Parathyroid adenoma (tissue), 2 donors: ENCODE measurements at regions not wholly inside any gene's neighbourhood (a gene's known extent, or its start where the extent isn't known, plus 50 kb on each side); places are given as distances from the start of the nearest gene placed in this dataset.

ENCODE experiments used
- H2AFZ ChIP-seq: fragments of 300-600 bp; sonication (generic); one replicate; pipeline ENCODE4 v1.7.0; 2017; ENCODE audit warnings: antibody characterized with exemption, mild to moderate bottlenecking
- H3K27ac ChIP-seq: fragments of 300-600 bp; sonication (generic); one replicate; pipeline ENCODE4 v1.7.0; 2017
- H3K27me3 ChIP-seq: fragments of 300-600 bp; sonication (generic); one replicate; pipeline ENCODE4 v1.7.0; 2017; ENCODE audit warnings: low read length; ENCODE audit not compliant: control insufficient read depth, insufficient read depth
- H3K36me3 ChIP-seq: fragments of 300-600 bp; sonication (generic); one replicate; pipeline ENCODE4 v1.7.0; 2017; ENCODE audit warnings: low read length; ENCODE audit not compliant: control insufficient read depth, insufficient read depth
- H3K4me1 ChIP-seq: fragments of 300-600 bp; sonication (generic); one replicate; pipeline ENCODE4 v1.7.0; 2017; ENCODE audit warnings: control low read depth
- H3K4me2 ChIP-seq: fragments of 300-600 bp; sonication (generic); one replicate; pipeline ENCODE4 v1.7.0; 2017; ENCODE audit warnings: low read length
- H3K4me3 ChIP-seq: fragments of 300-600 bp; sonication (generic); one replicate; pipeline ENCODE4 v1.7.0; 2017; ENCODE audit warnings: low read depth, low read length
- H3K79me2 ChIP-seq: fragments of 300-600 bp; sonication (generic); one replicate; pipeline ENCODE4 v1.7.0; 2017; ENCODE audit warnings: control low read depth
- H3K9ac ChIP-seq: fragments of 300-600 bp; sonication (generic); one replicate; pipeline ENCODE4 v1.7.0; 2017; ENCODE audit warnings: mild to moderate bottlenecking
- H3K9me3 ChIP-seq: fragments of 300-600 bp; sonication (generic); one replicate; pipeline ENCODE4 v1.7.0; 2017; ENCODE audit warnings: low read length; ENCODE audit not compliant: control insufficient read depth
- TF ChIP-seq, protein P1 (sequence below): fragments of 300-600 bp; sonication (generic); IDR thresholded peaks from one replicate; pipeline ENCODE4 v1.7.0; 2017; ENCODE audit warnings: antibody characterized with exemption, mild to moderate bottlenecking
- donor health status: primary hyperparathyroidism.

DNA sequence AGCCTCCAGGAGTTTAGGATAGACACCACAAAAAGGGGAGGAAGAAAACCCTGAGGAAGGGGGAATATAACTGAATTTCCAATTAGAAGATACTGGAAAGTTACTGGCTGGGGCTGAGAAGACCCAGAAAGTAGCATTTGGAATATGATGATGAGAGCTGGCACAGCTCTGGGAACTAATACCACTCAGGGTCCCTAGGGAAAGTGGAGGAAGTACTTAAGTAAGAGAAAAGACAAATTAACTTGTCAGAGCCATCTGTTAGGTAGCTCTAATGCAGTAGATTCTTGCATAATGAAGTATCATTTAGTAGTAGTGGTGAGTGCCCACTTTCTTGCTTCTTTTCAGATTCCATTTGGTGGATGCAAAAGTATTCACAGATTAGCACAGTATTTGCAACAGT is 90.8 kb upstream of the TSPAN5 start:
- Histone ChIP-seq H3K27me3 (no peaks in the 10 kb centered on the region), H2AFZ (no peak overlapping the region), H3K36me3 (no peaks in the 10 kb centered on the region), H3K4me2 (no peak overlapping the region), H3K4me3 (no peak overlapping the region), H3K9ac (no peak overlapping the region), H3K9me3 (no peaks in the 10 kb centered on the region), H3K79me2 (no peaks in the 10 kb centered on the region), H3K4me1 (no peaks in the 10 kb centered on the region), H3K27ac (no peak overlapping the region)
- TF ChIP-seq, protein P1, sequence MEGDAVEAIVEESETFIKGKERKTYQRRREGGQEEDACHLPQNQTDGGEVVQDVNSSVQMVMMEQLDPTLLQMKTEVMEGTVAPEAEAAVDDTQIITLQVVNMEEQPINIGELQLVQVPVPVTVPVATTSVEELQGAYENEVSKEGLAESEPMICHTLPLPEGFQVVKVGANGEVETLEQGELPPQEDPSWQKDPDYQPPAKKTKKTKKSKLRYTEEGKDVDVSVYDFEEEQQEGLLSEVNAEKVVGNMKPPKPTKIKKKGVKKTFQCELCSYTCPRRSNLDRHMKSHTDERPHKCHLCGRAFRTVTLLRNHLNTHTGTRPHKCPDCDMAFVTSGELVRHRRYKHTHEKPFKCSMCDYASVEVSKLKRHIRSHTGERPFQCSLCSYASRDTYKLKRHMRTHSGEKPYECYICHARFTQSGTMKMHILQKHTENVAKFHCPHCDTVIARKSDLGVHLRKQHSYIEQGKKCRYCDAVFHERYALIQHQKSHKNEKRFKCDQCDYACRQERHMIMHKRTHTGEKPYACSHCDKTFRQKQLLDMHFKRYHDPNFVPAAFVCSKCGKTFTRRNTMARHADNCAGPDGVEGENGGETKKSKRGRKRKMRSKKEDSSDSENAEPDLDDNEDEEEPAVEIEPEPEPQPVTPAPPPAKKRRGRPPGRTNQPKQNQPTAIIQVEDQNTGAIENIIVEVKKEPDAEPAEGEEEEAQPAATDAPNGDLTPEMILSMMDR: no peak

DNA sequence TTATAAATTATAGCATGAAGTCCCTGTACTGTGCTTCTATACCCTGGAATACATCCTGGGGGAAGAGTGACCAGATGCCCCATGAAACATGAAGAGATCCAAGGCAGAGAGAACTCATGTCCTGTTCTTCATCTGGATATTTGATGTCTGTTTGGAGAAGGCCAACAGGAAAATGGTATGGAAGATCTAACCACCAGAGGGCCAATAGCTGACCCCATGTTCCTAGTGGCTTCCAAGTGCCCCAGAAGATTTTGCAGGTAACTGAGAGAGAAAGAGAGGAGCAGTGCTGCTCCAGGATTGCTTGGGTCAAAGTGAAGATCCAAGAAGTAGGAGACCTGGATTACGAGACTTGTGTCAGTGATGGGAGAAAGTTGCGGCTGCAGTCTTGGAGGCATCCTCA is 90.2 kb upstream of the TSPAN5 start:
- Histone ChIP-seq H2AFZ (no peak overlapping the region), H3K9me3 (no peaks in the 10 kb centered on the region), H3K4me2 (no peak overlapping the region), H3K79me2 (no peaks in the 10 kb centered on the region), H3K9ac (no peak overlapping the region), H3K36me3 (no peaks in the 10 kb centered on the region), H3K27ac (no peak overlapping the region), H3K4me3 (no peak overlapping the region), H3K4me1 (no peaks in the 10 kb centered on the region), H3K27me3 (no peaks in the 10 kb centered on the region)
- TF ChIP-seq, protein P1: no peak

DNA sequence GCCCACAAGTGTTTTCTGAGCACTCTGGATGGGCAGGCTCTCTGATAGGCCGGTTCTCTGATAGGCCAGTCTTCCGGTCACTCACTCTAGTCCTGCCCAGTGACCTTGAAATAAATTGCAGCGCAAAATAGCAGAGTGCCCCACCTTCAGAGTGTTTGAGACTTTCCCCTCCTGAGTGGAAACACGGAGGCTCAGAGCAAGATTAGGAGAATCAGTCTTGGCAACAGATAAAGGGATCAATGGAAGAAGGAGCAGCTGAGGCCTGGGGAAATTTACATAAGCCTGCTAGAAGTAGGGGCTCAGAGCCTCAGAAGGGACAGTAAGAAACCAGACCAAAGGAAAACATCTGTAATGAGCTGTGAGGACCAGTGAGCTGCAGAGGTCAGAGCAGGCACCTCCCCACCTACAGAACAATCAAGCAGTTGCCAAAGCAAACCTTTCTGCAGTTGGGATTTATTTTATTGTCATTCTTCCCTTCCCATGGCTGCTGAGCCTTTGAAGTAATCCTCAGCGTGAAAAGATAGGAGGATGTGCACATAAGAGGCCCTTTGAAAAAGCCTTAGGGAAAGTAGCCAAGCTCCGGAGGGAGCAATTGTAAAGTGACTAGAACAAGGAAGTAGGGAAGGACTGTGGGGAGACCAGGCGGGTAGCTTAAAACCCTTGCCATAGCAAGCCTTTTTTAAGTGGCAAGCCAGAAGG is 89.1 kb upstream of the TSPAN5 start:
- no peaks in the 10 kb centered on the region for H3K36me3 ChIP-seq
- no peak overlapping the region for H3K27ac ChIP-seq
- TF ChIP-seq, protein P1: no peak

DNA sequence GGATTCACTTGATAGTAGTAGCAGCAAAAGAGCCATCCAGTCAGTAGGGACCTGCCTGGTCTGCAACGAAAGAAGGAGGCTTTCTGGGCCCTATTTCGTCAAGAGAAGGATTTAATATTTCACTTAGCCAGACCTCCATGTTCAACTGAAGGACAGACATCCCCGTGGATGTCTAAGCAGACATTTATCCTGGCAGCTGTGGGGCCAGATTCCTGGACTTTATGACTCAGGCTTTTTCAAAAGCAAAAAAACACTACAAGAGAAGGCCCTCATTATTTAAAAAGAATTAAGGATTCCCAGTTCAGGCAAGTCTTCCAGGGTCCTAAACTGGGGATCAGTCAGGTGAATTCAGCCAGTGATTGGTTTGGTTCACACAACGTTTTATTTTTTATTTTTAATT is 88.5 kb upstream of the TSPAN5 start:
- Histone ChIP-seq H3K9me3 (no peaks in the 10 kb centered on the region), H3K27ac (no peak overlapping the region), H3K27me3 (no peaks in the 10 kb centered on the region), H3K36me3 (no peaks in the 10 kb centered on the region), H3K9ac (no peak overlapping the region), H2AFZ (no peak overlapping the region), H3K4me2 (no peak overlapping the region), H3K79me2 (no peaks in the 10 kb centered on the region), H3K4me3 (no peak overlapping the region), H3K4me1 (no peaks in the 10 kb centered on the region)
- TF ChIP-seq, protein P1: no peak

More for the DNA sequence above, 89.1 kb upstream of the TSPAN5 start:
- Histone ChIP-seq H3K4me2 (no peak overlapping the region), H3K9ac (no peak overlapping the region), H3K9me3 (no peaks in the 10 kb centered on the region), H3K79me2 (no peaks in the 10 kb centered on the region), H3K4me3 (no peak overlapping the region), H3K4me1 (no peaks in the 10 kb centered on the region), H3K27me3 (no peaks in the 10 kb centered on the region), H2AFZ (no peak overlapping the region)

DNA sequence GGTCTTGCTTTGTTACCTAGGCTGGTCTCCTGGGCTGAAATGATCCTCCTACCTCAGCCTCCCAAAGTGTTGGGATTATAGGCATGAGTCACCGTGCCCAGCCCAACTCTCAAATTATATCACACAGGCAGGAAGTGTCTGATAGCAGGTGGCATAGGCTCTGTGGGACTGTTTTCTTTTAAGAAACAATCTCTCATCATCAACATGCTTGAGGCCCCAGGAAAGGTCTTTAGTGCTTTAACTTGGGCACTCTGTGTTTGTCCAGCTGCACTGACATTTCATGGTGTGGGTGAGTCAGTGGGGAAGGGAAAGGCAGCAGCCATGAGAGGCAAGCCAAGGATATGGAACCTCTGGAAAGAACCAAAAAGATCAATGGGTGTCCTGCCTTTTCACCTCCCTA is 88.1 kb upstream of the TSPAN5 start:
- TF ChIP-seq, protein P1: no peak

More for the DNA sequence above, 88.1 kb upstream of the TSPAN5 start:
- Histone ChIP-seq H3K27me3 (no peaks in the 10 kb centered on the region), H3K9ac (no peak overlapping the region), H3K4me2 (no peak overlapping the region), H3K4me1 (no peaks in the 10 kb centered on the region), H3K27ac (no peak overlapping the region), H3K79me2 (no peaks in the 10 kb centered on the region), H2AFZ (no peak overlapping the region), H3K4me3 (no peak overlapping the region), H3K9me3 (no peaks in the 10 kb centered on the region), H3K36me3 (no peaks in the 10 kb centered on the region)
